ENCODE measurements at regions not wholly inside any gene's neighbourhood (a gene's known extent, or its start where the extent isn't known, plus 50 kb on each side); places are given as distances from the start of the nearest gene placed in this dataset.

DNA sequence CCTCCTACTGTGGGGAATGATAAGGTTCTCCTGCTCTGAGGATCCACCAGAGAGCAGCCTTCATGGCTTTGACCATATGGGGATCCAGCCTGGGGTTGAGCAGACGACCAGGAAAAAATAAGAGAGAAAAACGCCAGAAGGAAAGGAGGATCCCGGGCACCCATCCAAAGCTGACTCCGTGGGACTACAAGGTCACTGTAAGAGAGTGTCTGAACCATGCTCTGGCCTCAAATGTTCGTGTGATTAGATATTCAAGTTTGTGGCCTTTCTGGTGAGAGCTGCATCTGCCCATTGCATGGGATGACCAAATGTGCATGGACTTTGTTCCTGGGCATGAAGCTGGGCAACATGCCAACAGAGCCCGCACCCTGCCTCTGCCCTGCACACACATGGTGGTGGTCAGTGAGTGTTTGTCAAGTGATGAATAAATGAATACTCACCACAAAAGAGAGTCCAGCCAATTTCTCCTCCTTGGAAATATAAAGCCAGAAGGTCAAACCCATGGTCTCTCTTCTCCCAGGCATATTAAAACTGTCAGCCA lies 346.0 kb upstream of the GATB start:
- TF ChIP-seq, protein P1, sequence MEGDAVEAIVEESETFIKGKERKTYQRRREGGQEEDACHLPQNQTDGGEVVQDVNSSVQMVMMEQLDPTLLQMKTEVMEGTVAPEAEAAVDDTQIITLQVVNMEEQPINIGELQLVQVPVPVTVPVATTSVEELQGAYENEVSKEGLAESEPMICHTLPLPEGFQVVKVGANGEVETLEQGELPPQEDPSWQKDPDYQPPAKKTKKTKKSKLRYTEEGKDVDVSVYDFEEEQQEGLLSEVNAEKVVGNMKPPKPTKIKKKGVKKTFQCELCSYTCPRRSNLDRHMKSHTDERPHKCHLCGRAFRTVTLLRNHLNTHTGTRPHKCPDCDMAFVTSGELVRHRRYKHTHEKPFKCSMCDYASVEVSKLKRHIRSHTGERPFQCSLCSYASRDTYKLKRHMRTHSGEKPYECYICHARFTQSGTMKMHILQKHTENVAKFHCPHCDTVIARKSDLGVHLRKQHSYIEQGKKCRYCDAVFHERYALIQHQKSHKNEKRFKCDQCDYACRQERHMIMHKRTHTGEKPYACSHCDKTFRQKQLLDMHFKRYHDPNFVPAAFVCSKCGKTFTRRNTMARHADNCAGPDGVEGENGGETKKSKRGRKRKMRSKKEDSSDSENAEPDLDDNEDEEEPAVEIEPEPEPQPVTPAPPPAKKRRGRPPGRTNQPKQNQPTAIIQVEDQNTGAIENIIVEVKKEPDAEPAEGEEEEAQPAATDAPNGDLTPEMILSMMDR (IDR thresholded peaks at IDR 0.05; ENCODE audit: low read depth, low read length), result no peak
- TF ChIP-seq POLR2A (IDR thresholded peaks at IDR 0.05; ENCODE audit: extremely low read depth, insufficient read length) (no peak), MAX (IDR thresholded peaks at IDR 0.05; ENCODE audit: low read depth, low read length) (no peak), MYC (IDR thresholded peaks at IDR 0.05; ENCODE audit: low read depth, low read length) (no peak)

All from NB4 (cell line).